ENCODE measurements at regions not wholly inside any gene's neighbourhood (a gene's known extent, or its start where the extent isn't known, plus 50 kb on each side); places are given as distances from the start of the nearest gene placed in this dataset.

GRCh38 chr6:85364344-85364743 is 85.5 kb upstream of the NT5E start:
- no peaks in the 10 kb centered on the region for H3K9me3 ChIP-seq (replicated peaks)
- intact Hi-C loops (cut with micrococcal nuclease) = no loop called here
- no peaks in the 10 kb centered on the region for H3K36me3 ChIP-seq
- no peak for TF ChIP-seq CTCF (IDR thresholded peaks at IDR 0.05; ENCODE audit: borderline replicate concordance)
- no peaks in the 10 kb centered on the region for H3K4me1 ChIP-seq
- H3K27ac ChIP-seq (replicated peaks) = no peak overlapping the region
- no peak overlapping the region for H3K4me3 ChIP-seq
- no peak for DNase-seq
- H3K27me3 ChIP-seq (ENCODE audit: low read depth) = no peaks in the 10 kb centered on the region

GRCh38 chr6:85363870-85364269 is 86.0 kb upstream of the NT5E start:
- no peak for DNase-seq
- no peak for TF ChIP-seq CTCF (IDR thresholded peaks at IDR 0.05; ENCODE audit: borderline replicate concordance)
- intact Hi-C loops (cut with micrococcal nuclease) = no loop called here
- no peaks in the 10 kb centered on the region for H3K9me3 ChIP-seq (replicated peaks)
- H3K27ac ChIP-seq (replicated peaks) = no peak overlapping the region
- H3K27me3 ChIP-seq (ENCODE audit: low read depth) = no peaks in the 10 kb centered on the region
- no peaks in the 10 kb centered on the region for H3K36me3 ChIP-seq
- no peaks in the 10 kb centered on the region for H3K4me1 ChIP-seq
- H3K4me3 ChIP-seq = no peak overlapping the region

GRCh38 chr6:85362652-85363310 is 87.1 kb upstream of the NT5E start:
- H3K27me3 ChIP-seq (ENCODE audit: low read depth) = no peaks in the 10 kb centered on the region
- intact Hi-C loops (cut with micrococcal nuclease) = no loop called here
- no peaks in the 10 kb centered on the region for H3K9me3 ChIP-seq (replicated peaks)
- no peaks in the 10 kb centered on the region for H3K36me3 ChIP-seq
- no peak for DNase-seq
- H3K4me1 ChIP-seq = no peaks in the 10 kb centered on the region
- no peak overlapping the region for H3K4me3 ChIP-seq
- TF ChIP-seq CTCF (IDR thresholded peaks at IDR 0.05; ENCODE audit: borderline replicate concordance) = no peak
- H3K27ac ChIP-seq (replicated peaks) = no peak overlapping the region

GRCh38 chr6:85361643-85362014 is 88.3 kb upstream of the NT5E start:
- no peak for TF ChIP-seq CTCF (IDR thresholded peaks at IDR 0.05; ENCODE audit: borderline replicate concordance)
- Histone ChIP-seq H3K4me3 (no peak overlapping the region), H3K27ac (replicated peaks) (no peak overlapping the region), H3K27me3 (ENCODE audit: low read depth) (no peaks in the 10 kb centered on the region), H3K9me3 (replicated peaks) (no peaks in the 10 kb centered on the region), H3K4me1 (no peaks in the 10 kb centered on the region), H3K36me3 (no peaks in the 10 kb centered on the region)
- intact Hi-C loops (cut with micrococcal nuclease) = no loop called here
- DNase-seq = no peak

GRCh38 chr6:85360794-85361642 is 88.9 kb upstream of the NT5E start:
- H3K36me3 ChIP-seq = no peaks in the 10 kb centered on the region
- TF ChIP-seq CTCF (IDR thresholded peaks at IDR 0.05; ENCODE audit: borderline replicate concordance) = no peak
- intact Hi-C loops (cut with micrococcal nuclease) = no loop called here
- no peak overlapping the region for H3K4me3 ChIP-seq
- H3K4me1 ChIP-seq = no peaks in the 10 kb centered on the region
- H3K9me3 ChIP-seq (replicated peaks) = no peaks in the 10 kb centered on the region
- H3K27me3 ChIP-seq (ENCODE audit: low read depth) = no peaks in the 10 kb centered on the region
- no peak overlapping the region for H3K27ac ChIP-seq (replicated peaks)
- no peak for DNase-seq
